ENCODE measurements at regions not wholly inside any gene's neighbourhood (a gene's known extent, or its start where the extent isn't known, plus 50 kb on each side); places are given as distances from the start of the nearest gene placed in this dataset.

- no peak overlapping the region for H3K27ac ChIP-seq
- H3K4me1 ChIP-seq, result no peaks in the 10 kb centered on the region
- H3K9me3 ChIP-seq, result peaks cover 5% of the 10 kb centered on the region
- DNase-seq (ENCODE audit: extremely low spot score in 2 of 2), result no peak
- TF ChIP-seq POLR2AphosphoS5 (IDR thresholded peaks at IDR 0.05; ENCODE audit: insufficient read depth in 1 of 2, low read depth in 1 of 2) (no peak), POLR2A (IDR thresholded peaks at IDR 0.05) (no peak), CTCF (IDR thresholded peaks at IDR 0.05) (no peak)
- no peaks in the 10 kb centered on the region for H3K36me3 ChIP-seq
- intact Hi-C loops (cut with DNase I), result no loop called here
- no peaks in the 10 kb centered on the region for H3K27me3 ChIP-seq
- no peak overlapping the region for H3K4me3 ChIP-seq
Measured at GRCh38 chr13:88590574-88590973, 919.4 kb downstream of the SLITRK5 start.

- TF ChIP-seq CTCF (IDR thresholded peaks at IDR 0.05) (no peak), POLR2A (IDR thresholded peaks at IDR 0.05) (no peak), POLR2AphosphoS5 (IDR thresholded peaks at IDR 0.05; ENCODE audit: insufficient read depth in 1 of 2, low read depth in 1 of 2) (no peak)
- Histone ChIP-seq H3K4me3 (no peak overlapping the region), H3K27me3 (no peaks in the 10 kb centered on the region), H3K27ac (no peak overlapping the region), H3K36me3 (no peaks in the 10 kb centered on the region), H3K9me3 (peaks cover 5% of the 10 kb centered on the region), H3K4me1 (no peaks in the 10 kb centered on the region)
- intact Hi-C loops (cut with DNase I), result no loop called here
- DNase-seq (ENCODE audit: extremely low spot score in 2 of 2), result no peak
Measured at GRCh38 chr13:88592105-88592504, 920.9 kb downstream of the SLITRK5 start.

GRCh38 chr13:88601949-88602348 is 930.8 kb downstream of the SLITRK5 start:
- H3K9me3 ChIP-seq, result no peaks in the 10 kb centered on the region
- H3K27ac ChIP-seq, result no peak overlapping the region
- TF ChIP-seq POLR2A (IDR thresholded peaks at IDR 0.05) (no peak), POLR2AphosphoS5 (IDR thresholded peaks at IDR 0.05; ENCODE audit: insufficient read depth in 1 of 2, low read depth in 1 of 2) (no peak), CTCF (IDR thresholded peaks at IDR 0.05) (no peak)
- DNase-seq (ENCODE audit: extremely low spot score in 2 of 2), result no peak
- no peak overlapping the region for H3K4me3 ChIP-seq
- intact Hi-C loops (cut with DNase I), result no loop called here
- H3K4me1 ChIP-seq, result no peaks in the 10 kb centered on the region
- H3K36me3 ChIP-seq, result no peaks in the 10 kb centered on the region
- no peaks in the 10 kb centered on the region for H3K27me3 ChIP-seq

- Histone ChIP-seq H3K27me3 (no peaks in the 10 kb centered on the region), H3K9me3 (no peaks in the 10 kb centered on the region), H3K4me1 (no peaks in the 10 kb centered on the region), H3K4me3 (no peak overlapping the region), H3K27ac (no peak overlapping the region), H3K36me3 (no peaks in the 10 kb centered on the region)
- intact Hi-C loops (cut with DNase I), result no loop called here
- TF ChIP-seq POLR2A (IDR thresholded peaks at IDR 0.05) (no peak), POLR2AphosphoS5 (IDR thresholded peaks at IDR 0.05; ENCODE audit: insufficient read depth in 1 of 2, low read depth in 1 of 2) (no peak), CTCF (IDR thresholded peaks at IDR 0.05) (no peak)
- no peak for DNase-seq (ENCODE audit: extremely low spot score in 2 of 2)
Measured at GRCh38 chr13:88602786-88603777, 931.9 kb downstream of the SLITRK5 start.

- Histone ChIP-seq H3K4me3 (no peak overlapping the region), H3K9me3 (no peaks in the 10 kb centered on the region), H3K27me3 (no peaks in the 10 kb centered on the region), H3K36me3 (no peaks in the 10 kb centered on the region), H3K4me1 (no peaks in the 10 kb centered on the region), H3K27ac (no peak overlapping the region)
- intact Hi-C loops (cut with DNase I), result no loop called here
- DNase-seq (ENCODE audit: extremely low spot score in 2 of 2), result no peak
- TF ChIP-seq CTCF (IDR thresholded peaks at IDR 0.05), result no peak
- TF ChIP-seq POLR2A (IDR thresholded peaks at IDR 0.05), result no peak
- TF ChIP-seq POLR2AphosphoS5 (IDR thresholded peaks at IDR 0.05; ENCODE audit: insufficient read depth in 1 of 2, low read depth in 1 of 2), result no peak
Measured at GRCh38 chr13:88617176-88617575, 946.0 kb downstream of the SLITRK5 start.

Measured in vagina (tissue), 2 donors.